ENCODE measurements at regions not wholly inside any gene's neighbourhood (a gene's known extent, or its start where the extent isn't known, plus 50 kb on each side); places are given as distances from the start of the nearest gene placed in this dataset.

DNA sequence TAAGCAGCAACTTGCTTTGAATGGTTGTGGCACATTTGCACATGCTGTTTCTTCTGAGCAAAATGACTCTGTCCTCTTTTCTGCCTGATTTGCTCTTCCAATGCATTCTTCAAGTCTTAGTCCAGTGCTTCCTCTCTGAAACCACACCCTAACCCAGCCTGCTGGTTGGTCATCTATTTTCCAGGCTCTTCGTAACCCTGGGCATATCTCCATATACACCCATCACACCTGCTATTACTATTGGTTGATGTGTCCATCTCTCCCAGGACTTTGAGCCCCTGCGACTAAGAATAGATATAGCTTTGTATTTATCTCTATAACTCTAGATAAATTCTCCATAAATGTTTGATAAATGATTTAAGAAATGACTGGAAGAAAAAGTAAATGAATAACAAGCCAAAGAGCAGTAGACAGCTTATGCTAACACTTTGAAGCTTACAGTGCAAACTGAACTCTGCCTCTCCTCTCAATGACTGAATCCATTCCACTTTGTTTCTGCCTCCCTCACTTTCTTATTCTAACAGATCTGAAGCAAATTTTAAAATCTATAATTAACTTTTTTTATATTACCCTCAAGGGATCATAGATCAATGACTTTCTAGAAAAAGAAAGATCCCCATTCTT lies 59.7 kb upstream of the NT5E start:
- TF ChIP-seq SUZ12 (IDR thresholded peaks at IDR 0.05) (no peak), ELF4 (IDR thresholded peaks at IDR 0.05) (no peak), FOXK2 (IDR thresholded peaks at IDR 0.05) (no peak), BHLHE40 (IDR thresholded peaks at IDR 0.05; ENCODE audit: borderline replicate concordance) (no peak), LEF1 (IDR thresholded peaks at IDR 0.05; ENCODE audit: borderline replicate concordance) (no peak), NFRKB (IDR thresholded peaks at IDR 0.05) (no peak), FOXM1 (IDR thresholded peaks at IDR 0.05; ENCODE audit: borderline replicate concordance) (no peak), SP1 (IDR thresholded peaks at IDR 0.05) (no peak), FOXA1 (IDR thresholded peaks at IDR 0.05) (no peak), ARNT (IDR thresholded peaks at IDR 0.05) (no peak)
- TF ChIP-seq, protein P1, sequence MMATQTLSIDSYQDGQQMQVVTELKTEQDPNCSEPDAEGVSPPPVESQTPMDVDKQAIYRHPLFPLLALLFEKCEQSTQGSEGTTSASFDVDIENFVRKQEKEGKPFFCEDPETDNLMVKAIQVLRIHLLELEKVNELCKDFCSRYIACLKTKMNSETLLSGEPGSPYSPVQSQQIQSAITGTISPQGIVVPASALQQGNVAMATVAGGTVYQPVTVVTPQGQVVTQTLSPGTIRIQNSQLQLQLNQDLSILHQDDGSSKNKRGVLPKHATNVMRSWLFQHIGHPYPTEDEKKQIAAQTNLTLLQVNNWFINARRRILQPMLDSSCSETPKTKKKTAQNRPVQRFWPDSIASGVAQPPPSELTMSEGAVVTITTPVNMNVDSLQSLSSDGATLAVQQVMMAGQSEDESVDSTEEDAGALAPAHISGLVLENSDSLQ (IDR thresholded peaks at IDR 0.05), result no peak

All from HEK293T (cell line).